Activated CD4-positive, CD25-positive, alpha-beta regulatory T cell (primary cell): ENCODE measurements at regions not wholly inside any gene's neighbourhood (a gene's known extent, or its start where the extent isn't known, plus 50 kb on each side); places are given as distances from the start of the nearest gene placed in this dataset.

Experiments
- DNase-seq, 4 experiments: peaks; one replicate each; lab custom pipeline; 2025; lab: John Stamatoyannopoulos, UW

DNA sequence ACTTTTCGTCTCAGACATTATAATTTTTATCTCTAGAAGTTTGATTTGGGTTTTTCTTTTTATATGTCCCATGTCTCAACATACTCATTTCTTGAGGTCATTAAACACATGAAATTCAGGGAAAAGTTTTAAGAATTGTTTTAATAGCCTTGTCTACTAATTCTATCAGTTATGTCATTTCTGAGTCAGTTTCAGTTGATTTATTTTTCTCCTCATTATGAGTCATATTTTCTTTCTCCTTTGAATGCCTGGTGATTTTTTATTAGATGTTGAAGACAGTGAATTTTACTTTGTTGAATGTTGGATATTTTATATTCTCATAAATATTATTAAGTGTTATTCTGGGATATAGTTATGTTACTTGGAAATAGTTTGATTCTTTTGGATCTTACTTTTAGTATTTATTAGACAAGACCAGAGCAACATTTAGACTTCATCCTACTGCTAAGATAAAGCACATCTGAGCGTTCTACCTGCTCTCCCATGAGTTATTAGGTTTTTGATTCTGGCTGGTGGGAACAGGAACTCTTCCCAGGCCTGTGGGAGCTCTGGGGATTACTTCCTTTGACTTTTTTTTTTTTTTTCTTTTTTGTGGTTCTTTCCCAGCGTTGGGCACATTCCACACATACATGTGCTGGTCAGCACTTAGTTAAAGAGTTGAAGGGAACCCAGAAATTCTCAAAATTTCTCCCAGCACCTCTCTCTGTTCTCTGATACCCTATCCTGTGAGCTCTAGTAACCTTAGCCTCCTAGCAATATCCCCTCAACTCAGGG, 1157.7 kb downstream of the BCL11B start:
- DNase-seq, result no peak

DNA sequence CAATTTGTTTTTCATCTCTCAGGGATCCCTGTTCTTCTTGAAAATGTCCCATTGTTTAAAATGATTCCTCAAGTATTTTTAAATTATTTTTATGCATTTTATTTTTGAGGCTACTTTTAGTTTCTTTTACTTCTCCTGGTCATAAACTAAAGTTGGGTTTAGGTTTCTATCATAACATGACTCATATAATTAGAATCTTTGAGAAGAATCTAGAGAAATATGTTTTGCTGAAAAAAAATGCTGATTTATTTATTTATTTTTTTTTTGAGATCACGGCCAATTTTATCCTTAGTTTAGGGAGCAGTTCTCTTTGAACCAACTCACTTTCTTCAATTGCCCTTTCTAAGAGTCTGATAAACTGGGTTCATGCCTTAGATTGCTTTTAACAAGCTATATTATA, 1157.1 kb downstream of the BCL11B start:
- DNase-seq, result no peak

DNA sequence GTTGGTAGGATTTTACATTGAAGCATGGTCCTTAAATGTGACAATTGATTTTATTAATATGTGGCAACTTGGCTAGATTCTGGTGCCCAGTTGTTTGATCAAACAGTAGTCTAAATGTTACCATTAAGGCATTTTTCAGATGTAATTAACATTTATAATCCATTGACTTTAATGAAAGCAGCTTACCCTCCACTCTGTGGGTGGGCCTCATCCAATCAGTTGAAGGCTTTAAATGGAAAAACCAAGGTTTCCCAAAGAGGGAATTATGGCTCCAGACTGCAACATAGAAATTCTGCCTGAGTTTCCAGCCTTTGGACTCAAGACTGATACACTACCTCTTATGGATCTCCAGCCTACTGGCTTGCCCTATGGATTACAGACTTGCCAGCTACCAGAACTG, 1153.2 kb downstream of the BCL11B start:
- no peak for DNase-seq

DNA sequence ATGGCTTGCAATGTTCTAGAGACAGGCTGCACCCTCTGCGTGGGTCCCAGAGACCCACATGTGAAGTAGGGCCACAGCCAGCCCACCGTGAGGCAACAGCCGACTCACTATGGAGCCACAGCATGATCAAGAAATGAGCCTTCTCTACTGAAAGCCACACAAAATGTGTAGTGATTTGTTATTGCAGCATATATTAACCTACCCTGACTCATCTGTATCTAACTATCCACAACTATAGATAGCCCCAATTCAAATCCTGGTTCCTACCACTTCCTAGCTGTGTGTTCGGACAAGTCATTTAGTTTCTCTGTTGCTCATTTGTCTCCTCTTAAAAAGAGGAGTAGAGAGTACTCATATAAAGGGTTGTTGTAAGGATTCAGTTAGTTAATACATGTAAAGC, 1152.3 kb downstream of the BCL11B start:
- DNase-seq, result no peak

DNA sequence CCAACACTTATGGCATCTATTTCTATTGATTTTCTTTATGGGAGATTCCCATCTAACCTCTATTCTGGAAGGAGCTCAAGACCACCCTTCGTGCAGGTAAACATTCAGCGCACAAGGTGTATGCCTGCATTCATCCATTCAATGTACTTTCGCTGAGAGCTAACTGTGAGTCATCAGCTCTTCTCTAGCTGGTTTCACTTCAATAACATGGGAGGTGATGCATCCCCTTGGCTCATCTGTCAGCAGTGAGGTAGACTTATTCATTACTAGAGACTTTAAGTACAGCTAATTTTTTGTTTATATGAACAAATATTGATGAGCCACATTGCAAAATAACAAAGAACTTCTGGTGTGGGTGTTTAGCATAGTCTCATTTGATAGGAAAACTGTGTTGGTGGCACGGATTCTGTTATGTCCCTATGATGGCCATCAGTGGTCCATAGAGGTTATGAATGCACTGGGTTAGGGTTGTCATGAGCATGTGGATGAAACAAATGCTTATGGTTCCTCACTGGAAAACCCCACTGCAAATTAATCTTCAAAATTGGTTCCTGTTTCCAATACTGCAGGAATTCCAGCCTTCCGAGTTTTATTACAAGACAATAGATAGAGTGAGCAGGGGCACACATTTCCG, 1151.0 kb downstream of the BCL11B start:
- no peak for DNase-seq

DNA sequence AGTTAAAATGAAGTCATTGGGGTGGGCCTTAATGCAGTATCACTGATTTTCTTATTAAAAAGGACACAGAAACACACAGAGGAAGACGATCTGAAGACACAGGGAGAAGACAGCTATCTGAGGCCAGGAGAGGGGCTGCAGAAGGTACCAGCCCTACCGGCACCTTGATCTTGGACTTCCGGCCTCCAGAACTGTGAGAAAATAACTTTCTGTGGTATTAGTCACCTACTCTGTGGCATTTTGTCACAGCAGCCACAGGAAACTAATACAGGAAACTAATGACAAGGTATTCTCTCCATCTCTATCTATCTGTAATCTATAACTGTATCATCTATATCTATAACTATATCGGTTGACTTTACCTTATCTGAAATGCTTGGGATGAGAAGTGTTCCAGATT, 1149.5 kb downstream of the BCL11B start:
- no peak for DNase-seq

DNA sequence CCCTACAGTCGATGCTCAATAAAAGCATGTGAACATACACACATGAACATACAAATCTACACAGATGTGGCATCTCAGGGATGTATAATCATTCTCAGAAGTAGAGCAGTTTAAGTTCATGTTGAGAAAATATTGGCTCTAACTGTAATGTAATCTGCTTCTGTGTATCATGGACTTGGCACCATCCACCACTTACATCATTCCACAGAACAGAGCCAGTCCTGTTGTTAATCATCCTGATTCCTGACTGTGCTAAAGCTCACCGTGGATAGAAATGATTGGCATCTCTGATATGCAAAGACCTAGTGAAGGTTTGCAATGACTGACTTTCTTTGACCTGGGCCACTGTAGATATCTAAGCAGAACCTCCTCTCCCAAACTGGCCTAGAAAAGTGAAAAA, 1141.3 kb downstream of the BCL11B start:
- DNase-seq, result no peak

DNA sequence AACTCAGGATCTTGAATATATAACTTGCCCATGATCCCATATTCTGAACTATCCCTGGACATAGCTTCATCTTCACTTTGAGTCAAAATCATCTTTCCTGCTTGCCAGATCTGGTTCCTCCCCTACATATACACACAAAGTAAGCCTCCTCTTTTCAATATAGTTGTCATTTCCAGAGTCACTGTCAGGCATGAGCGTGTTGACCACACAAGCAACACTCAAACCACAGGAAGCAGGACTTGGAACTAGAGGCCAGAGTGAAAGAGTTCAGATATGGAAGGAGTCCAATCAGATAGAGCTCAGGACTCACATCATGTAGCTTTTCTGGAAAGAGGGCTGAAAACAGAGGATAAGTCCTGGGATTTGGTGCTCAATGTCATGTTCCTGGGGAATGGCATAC, 1140.6 kb downstream of the BCL11B start:
- no peak for DNase-seq

DNA sequence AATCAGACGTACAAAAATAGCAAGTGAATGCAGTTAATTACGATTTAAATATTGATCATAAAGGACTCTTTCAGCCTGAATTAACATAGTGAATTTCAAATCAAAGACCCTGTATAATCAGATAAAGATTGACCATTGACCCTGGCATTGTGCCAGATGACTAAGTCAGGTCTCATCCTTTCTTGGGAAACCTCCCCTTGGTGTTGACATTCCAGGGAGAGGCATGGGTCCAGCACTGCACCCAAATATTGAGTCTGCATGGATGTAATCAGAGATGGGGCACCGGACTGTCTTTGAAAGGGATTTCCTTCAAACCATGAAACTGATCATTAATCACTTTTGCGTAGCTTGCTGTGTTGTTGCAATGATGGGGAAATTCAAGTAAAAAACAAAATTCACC, 1138.2 kb downstream of the BCL11B start:
- DNase-seq, result no peak

DNA sequence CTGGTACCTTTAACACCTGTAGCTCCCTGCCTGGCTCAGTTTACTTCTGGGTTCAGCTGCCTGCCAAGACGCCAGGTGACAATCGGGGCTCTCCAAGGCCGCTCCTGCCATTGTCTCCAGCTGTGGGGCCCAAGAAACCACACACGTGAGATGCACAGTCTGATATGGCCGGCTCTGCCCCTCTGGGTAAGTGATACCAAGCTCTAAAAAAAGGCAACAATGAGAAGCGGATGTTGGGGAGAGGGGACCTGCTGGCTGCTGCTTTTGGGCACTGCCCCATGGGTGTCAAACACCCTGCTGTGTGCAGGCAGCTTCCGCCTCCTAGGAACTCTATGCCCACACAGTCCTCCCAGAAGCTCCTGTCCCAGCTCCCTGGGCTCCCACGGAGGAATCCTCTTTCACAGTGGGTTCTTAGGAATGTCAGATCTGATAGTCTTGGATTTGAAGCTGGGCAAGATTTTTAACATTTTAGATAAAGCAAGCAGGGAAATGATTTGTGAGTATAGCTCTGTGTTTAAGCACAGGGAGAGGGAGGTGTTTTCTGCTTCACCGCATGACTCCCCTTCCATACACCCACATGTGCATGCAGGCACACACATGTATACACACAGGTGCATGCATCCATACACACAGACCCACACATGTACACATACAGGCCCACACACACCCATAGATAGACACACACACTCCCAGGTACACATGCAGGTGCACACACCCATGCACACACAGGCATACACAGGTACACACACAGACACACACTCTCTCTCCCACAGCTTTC, 1135.8 kb downstream of the BCL11B start:
- peak in 1 of 4 experiments; percentile 8 for DNase-seq

DNA sequence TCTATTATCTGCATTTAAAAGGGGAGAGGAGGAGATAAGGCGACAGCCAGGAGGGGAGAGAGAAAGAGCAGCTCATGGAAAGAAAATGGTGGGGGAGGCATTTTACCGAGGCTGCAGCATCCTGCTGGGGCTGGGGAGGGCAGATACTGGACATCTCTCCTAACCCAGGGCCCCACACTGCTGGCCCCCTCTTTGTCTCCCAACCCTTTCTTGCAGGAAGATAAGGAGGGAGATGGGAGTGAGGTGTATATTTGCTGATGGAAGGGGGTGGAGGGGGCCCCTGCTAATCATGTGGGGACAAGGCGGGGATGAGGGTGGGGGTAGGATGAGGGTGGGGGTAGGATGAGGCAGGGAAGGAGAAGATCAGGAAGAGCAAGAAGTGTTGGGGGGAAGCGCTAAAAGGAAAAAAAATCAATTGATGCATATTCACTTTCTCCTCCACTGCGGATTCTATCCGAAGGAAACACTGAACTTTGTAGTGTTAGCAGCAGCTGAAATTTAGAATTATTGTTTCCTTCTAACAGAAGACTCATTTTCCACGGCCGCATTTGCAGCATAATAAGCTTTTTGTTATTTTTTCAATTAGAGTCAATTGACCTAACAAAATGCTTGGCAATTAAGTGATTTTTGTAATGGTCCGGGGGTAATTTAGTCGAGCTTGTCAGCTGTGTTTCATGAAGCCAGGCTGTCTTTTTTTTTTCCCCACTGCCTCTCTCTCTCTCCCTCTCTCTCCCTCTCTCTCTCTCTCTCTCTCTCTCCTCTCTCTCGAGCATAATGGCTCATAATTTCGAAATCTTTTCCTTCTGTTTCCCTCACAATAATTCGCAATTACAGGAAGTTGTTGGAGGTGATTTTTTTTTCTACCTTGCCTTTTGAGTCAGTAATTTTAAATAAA, 1134.6 kb downstream of the BCL11B start:
- no peak for DNase-seq

DNA sequence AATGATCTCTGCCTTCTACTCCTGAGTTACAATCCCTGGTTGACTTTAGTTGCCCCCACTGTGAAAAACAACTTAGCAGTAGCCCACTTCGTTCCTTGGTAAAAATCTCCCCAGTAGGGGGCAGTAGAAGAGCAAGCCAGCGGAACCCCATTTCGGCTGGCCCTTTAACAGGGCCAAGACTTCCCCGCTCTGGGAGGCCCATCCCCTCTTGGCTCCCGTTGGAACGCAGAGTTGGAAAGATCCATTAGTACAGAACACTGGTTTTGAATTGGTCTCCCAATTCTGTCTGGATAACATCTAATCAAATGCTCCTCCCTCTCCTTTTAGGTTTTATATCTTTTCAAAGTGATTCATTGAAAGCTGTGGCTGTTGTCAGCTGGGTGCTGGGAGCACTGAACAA, 1133.3 kb downstream of the BCL11B start:
- DNase-seq, result peak; percentile 19 to 57 (median 46)

DNA sequence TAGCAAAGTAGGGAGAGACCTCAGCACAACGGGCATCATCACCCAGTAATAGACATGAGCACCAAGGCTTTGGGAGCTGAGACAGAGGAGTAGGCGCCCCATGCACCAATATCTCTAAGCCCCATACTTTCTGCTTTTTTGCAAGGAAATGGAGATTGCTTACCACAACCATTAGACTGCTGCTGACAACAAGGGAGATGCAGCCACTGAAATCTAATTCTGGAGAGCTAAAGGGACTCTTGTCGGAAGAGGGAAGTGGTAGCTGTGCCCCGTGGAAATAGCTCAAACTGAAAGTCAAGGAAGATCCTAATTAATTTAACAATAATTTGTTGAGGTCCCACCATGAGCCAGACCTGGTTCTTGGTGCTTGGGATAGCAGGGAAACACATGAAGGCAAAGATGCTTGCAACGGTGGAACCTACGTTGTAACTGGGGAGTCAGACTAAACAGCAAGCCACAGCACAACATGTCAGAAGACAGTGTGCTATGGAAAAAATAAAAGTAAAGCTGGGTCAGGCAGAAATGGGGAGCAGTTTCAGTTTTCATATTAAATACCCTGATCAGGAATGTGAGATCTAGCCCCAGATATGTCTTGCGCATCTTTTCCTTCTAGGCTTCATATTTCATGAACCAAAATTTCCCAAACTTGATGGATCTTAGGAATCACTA, 1131.0 kb downstream of the BCL11B start:
- no peak for DNase-seq

DNA sequence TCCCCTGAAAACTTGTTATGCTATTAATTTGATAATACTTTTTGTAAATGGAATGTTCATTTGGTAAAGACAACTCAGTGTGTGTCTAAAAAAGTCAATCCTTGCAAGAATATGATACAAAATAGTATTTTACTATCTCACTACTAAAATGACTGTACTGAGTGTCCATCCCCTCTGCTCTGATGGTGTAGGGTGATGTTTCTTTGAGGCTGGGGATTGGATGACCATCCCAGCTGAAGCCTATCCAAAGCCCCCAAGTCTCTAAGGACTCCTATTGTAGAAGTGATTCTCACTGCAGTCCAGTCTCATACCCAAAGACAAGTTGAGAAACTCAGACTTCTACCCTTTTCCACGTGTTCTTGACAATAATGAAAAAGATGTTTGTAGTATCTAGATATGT, 1128.4 kb downstream of the BCL11B start:
- no peak for DNase-seq

DNA sequence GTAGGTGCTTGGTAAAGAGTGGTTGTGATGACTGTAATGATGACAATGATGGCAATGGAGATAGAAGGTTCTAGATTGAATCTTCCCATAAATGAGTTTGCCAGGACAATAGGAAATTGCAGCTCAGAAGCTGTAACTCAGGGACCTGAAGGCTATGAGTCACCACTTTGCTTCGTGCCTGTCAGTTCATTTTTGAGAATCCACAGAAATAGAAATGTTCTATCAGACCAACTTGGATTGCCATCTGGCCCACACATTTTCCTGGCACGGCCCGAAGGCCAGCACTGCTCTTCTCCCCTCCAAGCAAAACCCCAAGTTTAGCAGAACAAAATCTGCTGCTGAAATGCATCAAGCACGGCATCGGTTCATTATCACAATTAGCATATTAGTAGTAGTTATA, 1127.0 kb downstream of the BCL11B start:
- DNase-seq, result no peak

DNA sequence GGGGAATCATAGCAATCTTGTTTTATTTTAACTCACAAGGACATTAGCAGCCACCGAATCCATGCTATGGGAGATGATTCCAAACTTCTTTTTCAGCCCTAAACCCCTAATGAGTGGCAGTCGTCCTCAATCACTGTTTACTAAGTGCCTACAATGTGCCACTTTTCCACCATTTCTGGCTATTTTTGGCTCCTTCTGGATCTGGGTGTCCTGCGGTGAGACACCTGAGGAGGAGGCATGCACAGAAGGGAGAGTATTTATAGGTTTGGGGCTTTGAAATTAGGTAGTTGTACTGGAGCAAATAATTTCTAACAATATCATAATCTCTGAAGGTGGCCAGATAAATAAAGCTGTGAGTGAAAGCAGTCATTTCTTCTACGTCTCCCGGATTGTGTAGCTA, 1125.6 kb downstream of the BCL11B start:
- DNase-seq, result no peak

DNA sequence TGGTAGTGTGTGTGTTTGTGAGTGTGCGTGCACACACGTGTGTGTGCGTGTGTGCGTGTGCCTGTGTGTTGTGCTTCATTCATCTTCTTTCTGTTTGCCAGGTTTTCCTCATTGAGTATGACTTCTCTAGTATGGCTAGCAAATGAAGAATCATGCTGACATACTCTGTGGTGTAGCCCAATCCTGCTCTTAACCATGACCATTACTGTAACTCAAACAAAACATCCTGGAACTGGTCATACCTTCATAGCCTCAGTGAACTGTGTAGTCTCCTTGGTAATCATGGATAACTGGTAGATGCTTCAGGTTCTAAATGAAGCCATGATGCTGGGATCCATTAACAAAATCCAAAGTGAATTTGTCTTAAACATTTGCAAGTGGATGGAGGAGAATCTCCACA, 1117.7 kb downstream of the BCL11B start:
- no peak for DNase-seq

DNA sequence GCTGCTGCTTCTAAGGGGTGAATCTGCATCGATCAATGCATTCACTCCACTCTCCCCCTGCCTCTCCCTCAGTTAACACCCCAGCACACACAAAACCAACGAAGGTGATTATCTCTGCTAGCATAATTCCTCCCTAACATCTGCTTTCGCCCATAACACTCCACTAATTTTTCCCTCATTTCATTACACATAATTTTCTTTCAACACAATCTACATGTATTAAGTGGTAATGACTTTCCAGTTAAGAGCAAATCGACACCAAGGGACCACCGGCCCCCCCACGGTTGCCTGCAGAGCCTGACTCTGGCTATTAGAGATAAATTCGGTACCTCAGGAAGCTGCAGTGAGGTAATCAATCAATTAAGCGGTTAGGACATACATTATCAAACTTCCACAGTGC, 1115.6 kb downstream of the BCL11B start:
- no peak for DNase-seq

DNA sequence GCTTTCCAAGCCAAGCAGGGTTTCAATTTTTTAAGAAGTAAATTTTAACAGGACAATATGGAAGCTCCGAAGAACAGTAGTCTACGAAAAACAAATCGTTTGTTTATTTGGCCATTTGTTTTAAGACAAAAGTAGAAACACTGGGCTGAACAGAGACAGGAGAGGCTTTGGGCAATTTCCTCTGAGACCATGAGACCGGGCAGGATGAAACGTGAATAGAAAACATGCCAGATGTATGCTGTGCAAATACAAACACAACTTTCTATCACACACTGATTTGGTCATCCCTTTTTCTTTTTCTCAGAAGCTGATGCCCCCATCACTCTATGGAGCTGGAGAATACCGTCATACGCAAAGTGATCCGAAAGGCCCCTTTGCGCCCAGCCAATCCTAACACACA, 1111.1 kb downstream of the BCL11B start:
- no peak for DNase-seq

DNA sequence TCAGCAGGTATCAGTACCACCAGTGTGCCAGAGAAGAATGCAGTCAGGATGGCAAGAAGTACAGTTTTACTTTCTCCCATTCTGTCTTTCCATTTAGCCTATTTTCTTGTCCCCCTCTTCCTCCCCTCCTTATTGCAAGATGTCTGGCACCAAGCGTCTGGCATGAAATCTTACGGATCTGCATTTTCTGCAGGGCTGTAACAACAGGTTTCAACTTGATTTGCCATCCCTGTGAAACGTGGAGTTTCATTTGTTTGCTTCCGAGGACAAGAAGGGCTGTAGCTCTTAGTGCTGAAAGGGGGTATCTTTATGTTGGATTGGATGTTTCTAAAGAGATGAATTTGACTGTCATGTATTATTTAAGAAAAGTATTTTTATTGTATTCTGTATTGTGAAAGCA, 1110.6 kb downstream of the BCL11B start:
- DNase-seq, result no peak
